Endothelial cell of umbilical vein (primary cell): ENCODE measurements at regions not wholly inside any gene's neighbourhood (a gene's known extent, or its start where the extent isn't known, plus 50 kb on each side); places are given as distances from the start of the nearest gene placed in this dataset.

Experiments used
- GATA2 ChIP-seq: IDR thresholded peaks from 2 replicates; pipeline ENCODE4 v1.7.0; 2011; ENCODE audit warnings: low read depth, mild to moderate bottlenecking, moderate library complexity, mixed read lengths, low read length; ENCODE audit not compliant: insufficient read length, insufficient read depth
- JUN ChIP-seq: IDR thresholded peaks from 2 replicates; pipeline ENCODE4 v1.6.1; 2011; ENCODE audit warnings: borderline replicate concordance, low read depth; ENCODE audit not compliant: insufficient read length, insufficient read depth
- MYC ChIP-seq: IDR thresholded peaks from one replicate; pipeline ENCODE4 v1.6.1; 2011; ENCODE audit warnings: mild to moderate bottlenecking, low read depth, low read length
- POLR2AphosphoS5 ChIP-seq: IDR thresholded peaks from 2 replicates; pipeline ENCODE4 v1.6.1; 2012; ENCODE audit warnings: low read depth, mild to moderate bottlenecking, control low read depth, low read length, moderate library complexity; ENCODE audit not compliant: insufficient read depth
- TF ChIP-seq, protein P1 (sequence below), 2 donors: IDR thresholded peaks; 1 replicate in 1 of 2; 2 replicates in 1 of 2; pipeline ENCODE4 v1.5.1; 2011; ENCODE audit warnings: low read length in 2 of 2, mild to moderate bottlenecking in 2 of 2, moderate library complexity in 2 of 2, control low read depth in 1 of 2, inconsistent platforms in 1 of 2, low read depth in 1 of 2; ENCODE audit not compliant: insufficient read depth in 1 of 2; ENCODE audit errors: extremely low read depth in 1 of 2

DNA sequence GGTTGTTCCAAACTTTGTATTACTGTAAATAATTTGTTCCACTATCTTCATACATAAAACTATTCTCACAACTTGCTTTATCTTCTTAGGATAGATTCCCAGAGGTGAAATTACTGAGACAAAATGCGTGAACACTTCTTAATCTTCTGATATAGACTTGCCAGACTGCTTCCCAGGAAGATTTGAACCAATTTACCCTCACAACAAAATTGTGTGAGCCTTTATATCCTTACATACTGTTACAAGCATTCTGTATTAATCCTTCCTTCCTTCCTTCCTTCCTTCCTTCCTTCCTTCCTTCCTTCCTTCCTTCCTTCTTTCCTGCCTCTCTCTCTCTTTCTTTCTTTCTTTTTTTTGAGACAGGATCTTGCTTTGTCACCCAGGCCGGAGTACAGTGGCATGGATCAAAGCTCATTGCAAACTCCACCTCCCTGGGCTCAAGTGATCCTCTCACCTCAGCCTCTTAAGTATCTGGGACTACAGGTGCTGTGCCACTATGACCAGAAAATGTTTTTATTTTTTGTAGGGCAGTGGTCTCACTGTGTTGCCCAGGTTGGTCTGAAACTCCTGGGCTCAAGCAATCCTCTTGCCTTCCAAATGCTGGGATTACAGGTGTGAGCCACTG is 57.1 kb upstream of the SSR3 start:
- TF ChIP-seq, protein P1, sequence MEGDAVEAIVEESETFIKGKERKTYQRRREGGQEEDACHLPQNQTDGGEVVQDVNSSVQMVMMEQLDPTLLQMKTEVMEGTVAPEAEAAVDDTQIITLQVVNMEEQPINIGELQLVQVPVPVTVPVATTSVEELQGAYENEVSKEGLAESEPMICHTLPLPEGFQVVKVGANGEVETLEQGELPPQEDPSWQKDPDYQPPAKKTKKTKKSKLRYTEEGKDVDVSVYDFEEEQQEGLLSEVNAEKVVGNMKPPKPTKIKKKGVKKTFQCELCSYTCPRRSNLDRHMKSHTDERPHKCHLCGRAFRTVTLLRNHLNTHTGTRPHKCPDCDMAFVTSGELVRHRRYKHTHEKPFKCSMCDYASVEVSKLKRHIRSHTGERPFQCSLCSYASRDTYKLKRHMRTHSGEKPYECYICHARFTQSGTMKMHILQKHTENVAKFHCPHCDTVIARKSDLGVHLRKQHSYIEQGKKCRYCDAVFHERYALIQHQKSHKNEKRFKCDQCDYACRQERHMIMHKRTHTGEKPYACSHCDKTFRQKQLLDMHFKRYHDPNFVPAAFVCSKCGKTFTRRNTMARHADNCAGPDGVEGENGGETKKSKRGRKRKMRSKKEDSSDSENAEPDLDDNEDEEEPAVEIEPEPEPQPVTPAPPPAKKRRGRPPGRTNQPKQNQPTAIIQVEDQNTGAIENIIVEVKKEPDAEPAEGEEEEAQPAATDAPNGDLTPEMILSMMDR (IDR thresholded peaks at IDR 0.05; ENCODE audit: extremely low read depth in 1 of 2, insufficient read depth in 1 of 2, low read depth in 1 of 2, low read length in 2 of 2): no peak
- no peak for TF ChIP-seq GATA2
- no peak for TF ChIP-seq MYC
- TF ChIP-seq POLR2AphosphoS5: no peak
- TF ChIP-seq JUN: no peak
